ENCODE measurements at regions not wholly inside any gene's neighbourhood (a gene's known extent, or its start where the extent isn't known, plus 50 kb on each side); places are given as distances from the start of the nearest gene placed in this dataset.

DNA sequence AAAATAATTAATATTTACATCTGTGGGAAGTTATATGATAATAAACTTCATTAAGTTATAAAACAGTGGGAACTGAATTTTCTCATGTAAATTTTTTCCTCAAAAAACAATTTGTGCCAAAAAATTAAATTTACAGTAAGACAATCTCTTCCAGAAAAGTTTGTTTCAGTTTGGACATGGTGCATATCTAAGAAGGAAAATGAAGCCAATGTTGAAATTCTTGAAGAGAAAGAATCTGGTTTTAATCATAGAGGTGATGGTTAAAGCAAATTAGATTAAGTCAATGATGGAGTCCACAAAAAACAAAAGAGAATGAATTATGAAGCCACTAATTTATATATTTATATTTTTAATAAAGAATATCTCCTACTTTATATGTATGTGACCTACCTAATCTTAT lies 457.2 kb upstream of the SLITRK1 start:
- TF ChIP-seq POLR2AphosphoS5 (IDR thresholded peaks at IDR 0.05; ENCODE audit: low read depth, low read length) (no peak), SIN3A (IDR thresholded peaks at IDR 0.05; ENCODE audit: borderline replicate concordance, insufficient read depth, low read length) (no peak)
